Memory B cell (primary cell): ENCODE measurements at regions not wholly inside any gene's neighbourhood (a gene's known extent, or its start where the extent isn't known, plus 50 kb on each side); places are given as distances from the start of the nearest gene placed in this dataset.
"Not testable (repeated sequence)": the region's sequence is repeated elsewhere in the genome, so short reads cannot be mapped to it uniquely, and the experiment has no call there.

ENCODE experiments used
- ATAC-seq: fragments of 150-1000 bp; cut with Tn5 transposase; 2 replicates; pipeline ENCODE4 v1.10.0; 2021; ENCODE audit warnings: low read depth, mild to moderate bottlenecking, moderate library complexity
- DNase-seq, 2 donors: peaks; one replicate each; pipeline ENCODE4 v3.0.0; 2022; ENCODE audit warnings: low spot score in 2 of 2
- H3K27ac Mint-ChIP-seq: one replicate; pipeline ENCODE4 v1.8.0; 2022; ENCODE audit warnings: mild to moderate bottlenecking, moderate library complexity, mixed read lengths
- H3K27me3 Mint-ChIP-seq: one replicate; pipeline ENCODE4 v1.8.0; 2022; ENCODE audit warnings: mixed read lengths
- H3K36me3 Mint-ChIP-seq: one replicate; pipeline ENCODE4 v1.8.0; 2022; ENCODE audit warnings: mild to moderate bottlenecking, mixed read lengths
- H3K4me1 Mint-ChIP-seq: one replicate; pipeline ENCODE4 v1.8.0; 2022; ENCODE audit warnings: mixed read lengths
- H3K4me3 Mint-ChIP-seq: one replicate; pipeline ENCODE4 v1.8.0; 2022; ENCODE audit warnings: mild to moderate bottlenecking, moderate library complexity, mixed read lengths
- H3K9me3 Mint-ChIP-seq: one replicate; pipeline ENCODE4 v1.8.0; 2022; ENCODE audit warnings: mixed read lengths

DNA sequence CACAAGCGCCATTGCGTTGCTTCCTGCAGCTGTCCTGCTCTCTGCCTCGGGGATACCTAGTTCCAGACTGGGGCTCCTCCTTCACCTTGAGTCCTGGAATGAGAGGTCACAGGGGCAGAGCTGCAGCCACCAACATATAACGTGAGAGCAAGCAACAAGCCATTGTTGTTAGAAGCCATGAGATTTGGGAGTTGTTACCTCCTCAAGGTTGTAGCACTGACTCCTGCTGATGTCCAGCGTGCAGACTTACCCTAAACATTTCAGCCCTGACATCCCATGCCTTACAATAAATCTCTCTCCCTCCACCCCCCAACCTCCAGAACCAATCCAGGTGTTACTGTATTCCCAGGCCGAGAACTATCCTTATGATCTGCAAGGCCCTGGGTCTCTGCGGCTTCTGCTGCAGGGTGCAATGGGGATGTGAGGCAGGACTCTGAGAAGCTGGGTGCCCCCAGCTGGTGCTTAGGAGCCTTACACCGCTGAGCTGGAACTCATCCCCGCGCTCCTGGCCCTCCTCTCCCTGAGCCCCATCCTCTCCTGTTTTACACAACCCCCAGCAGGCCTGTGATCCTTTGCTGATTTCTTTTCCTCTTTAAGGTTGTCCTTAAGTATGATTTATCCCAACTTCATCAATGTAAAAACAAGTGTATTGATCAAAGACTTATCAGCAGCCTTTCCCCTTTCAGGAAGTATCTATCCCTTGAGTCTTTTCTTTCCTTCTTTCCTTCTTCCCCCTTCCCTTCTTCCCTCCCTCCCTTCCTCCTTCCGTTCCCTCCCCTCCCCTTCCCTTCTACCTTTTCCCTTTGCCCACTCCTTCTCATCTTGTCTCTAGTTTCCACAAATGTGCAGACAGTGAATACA, 84.2 kb upstream of the ABHD2 start:
- Mint-ChIP-seq H3K4me1 (peaks cover 3% of the 10 kb centered on the region), H3K4me3 (no peak overlapping the region), H3K9me3 (no peaks in the 10 kb centered on the region), H3K27ac (no peak overlapping the region), H3K36me3 (peaks cover 2% of the 10 kb centered on the region), H3K27me3 (peaks cover 15% of the 10 kb centered on the region)
- DNase-seq, result no peak
- no peak for ATAC-seq

DNA sequence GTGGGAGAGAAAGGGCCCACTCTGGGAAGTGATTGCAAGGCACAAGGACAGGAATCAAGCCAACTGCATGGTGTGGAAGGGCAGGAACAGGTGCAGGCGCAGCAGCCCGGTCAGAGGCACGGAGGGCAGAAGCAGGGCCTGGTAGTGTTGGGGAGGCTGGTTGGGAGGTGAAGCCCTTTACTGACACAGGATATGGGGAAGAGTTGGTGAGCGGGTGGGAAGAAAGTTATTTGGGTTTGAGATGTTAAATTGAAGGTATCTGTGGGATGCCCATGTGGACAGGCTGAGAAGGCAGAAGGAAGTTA, 83.6 kb upstream of the ABHD2 start:
- Mint-ChIP-seq H3K36me3 (peaks cover 2% of the 10 kb centered on the region), H3K4me3 (no peak overlapping the region), H3K9me3 (no peaks in the 10 kb centered on the region), H3K27ac (no peak overlapping the region), H3K27me3 (peaks cover 15% of the 10 kb centered on the region), H3K4me1 (peaks cover 3% of the 10 kb centered on the region)
- no peak for ATAC-seq
- DNase-seq, result no peak

DNA sequence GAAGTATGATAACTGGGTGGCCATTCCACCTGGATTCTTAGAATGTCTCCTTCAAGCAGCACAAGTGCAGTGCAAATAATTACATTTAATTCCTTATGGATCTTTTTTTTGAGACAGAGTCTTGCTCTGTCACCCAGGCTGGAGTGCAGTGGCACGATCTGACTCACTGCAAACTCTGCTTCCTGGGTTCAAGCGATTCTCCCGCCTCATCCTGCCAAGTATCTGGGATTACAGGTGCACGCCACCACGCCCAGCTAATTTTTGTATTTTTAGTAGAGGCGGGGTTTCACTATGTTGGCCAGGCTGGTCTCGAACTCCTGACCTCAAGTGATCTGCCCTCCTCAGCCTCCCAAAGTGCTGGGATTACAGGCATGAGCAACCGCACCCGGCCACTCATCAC, 80.7 kb upstream of the ABHD2 start:
- H3K4me1 Mint-ChIP-seq, DNase-seq, H3K27ac Mint-ChIP-seq, H3K4me3 Mint-ChIP-seq, H3K9me3 Mint-ChIP-seq, ATAC-seq, H3K36me3 Mint-ChIP-seq: not testable (repeated sequence)
- peaks cover 17% of the 10 kb centered on the region for H3K27me3 Mint-ChIP-seq

DNA sequence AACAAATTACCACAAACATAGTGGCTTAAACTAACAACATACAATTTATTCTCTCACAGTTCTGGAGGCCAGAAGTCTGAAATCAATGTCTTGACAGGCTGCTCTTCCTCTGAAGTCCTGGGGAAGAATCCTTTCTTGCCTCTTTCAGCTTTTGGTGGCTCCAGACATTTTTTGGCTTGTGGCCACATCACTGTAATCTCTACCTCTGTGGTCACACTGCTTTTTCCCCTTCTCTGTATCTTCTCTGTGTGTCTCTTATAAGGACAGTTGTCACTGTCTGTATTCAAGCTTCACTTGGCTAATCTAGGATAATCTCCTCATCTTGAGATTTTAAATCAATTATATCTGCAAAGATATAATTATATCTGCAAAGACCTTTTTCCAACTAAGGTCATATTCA, 80.3 kb upstream of the ABHD2 start:
- Mint-ChIP-seq H3K27ac (no peak overlapping the region), H3K9me3 (no peaks in the 10 kb centered on the region), H3K27me3 (peaks cover 18% of the 10 kb centered on the region), H3K36me3 (peaks cover 2% of the 10 kb centered on the region), H3K4me3 (no peak overlapping the region), H3K4me1 (no peaks in the 10 kb centered on the region)
- DNase-seq (no peak), ATAC-seq (no peak)

DNA sequence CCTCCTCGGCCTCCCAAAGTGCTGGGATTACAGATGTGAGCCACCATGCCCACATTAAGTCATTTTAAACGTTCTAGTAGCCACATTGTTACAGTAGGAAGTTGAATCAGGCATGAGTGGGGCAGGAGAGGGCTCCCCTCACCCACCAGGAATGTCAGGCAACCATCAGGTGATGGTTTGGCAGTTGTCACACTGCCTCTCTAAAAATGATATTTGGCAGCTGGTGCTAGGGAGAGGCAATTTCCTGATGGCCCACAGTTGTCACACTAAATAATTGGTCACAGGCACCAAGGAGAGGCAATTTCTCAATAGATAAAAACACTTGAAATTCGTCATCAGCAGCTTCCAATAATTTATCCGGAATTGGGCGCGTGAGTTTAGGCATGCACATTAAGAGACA, 79.2 kb upstream of the ABHD2 start:
- Mint-ChIP-seq H3K36me3 (peaks cover 2% of the 10 kb centered on the region), H3K4me3 (no peak overlapping the region), H3K4me1 (no peaks in the 10 kb centered on the region), H3K27me3 (peaks cover 22% of the 10 kb centered on the region), H3K27ac (no peak overlapping the region), H3K9me3 (no peaks in the 10 kb centered on the region)
- no peak for ATAC-seq
- no peak for DNase-seq

DNA sequence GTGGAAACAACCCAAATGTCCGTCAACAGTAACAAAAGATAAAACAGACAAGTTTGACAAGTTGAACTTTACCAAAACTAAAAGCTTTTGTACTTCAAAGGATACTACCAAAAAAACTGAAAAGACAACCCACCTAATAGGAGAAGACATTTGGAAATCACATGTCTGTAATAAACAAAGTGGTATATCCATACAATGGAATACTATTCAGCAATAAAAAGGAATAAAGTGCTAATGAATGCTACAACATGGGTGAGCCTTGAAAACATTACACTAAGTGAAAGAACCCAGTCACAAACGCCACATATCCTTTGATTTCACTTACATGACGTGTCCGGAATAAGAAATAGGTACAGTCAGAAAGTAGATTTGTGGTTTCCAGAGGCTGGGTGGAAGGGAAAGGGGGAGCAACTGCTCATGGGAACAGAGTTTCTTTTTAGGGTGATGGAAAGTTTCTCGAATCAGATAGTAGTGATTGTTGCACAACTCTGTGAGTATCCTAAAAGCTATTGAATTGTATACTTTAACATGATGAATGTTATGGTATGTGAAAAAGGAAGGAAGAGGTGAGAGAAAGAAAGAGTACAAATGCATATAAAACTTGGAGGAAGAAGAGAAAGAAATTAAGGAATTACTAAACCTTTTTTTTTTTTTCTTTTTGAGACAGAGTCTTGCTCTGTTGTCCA, 72.7 kb upstream of the ABHD2 start:
- peaks cover 2% of the 10 kb centered on the region for H3K9me3 Mint-ChIP-seq
- peaks cover 22% of the 10 kb centered on the region for H3K27me3 Mint-ChIP-seq
- no peak for ATAC-seq
- no peak for DNase-seq
- H3K4me1 Mint-ChIP-seq, result peaks cover 5% of the 10 kb centered on the region
- no peak overlapping the region for H3K27ac Mint-ChIP-seq
- peaks cover 2% of the 10 kb centered on the region for H3K36me3 Mint-ChIP-seq
- no peak overlapping the region for H3K4me3 Mint-ChIP-seq

DNA sequence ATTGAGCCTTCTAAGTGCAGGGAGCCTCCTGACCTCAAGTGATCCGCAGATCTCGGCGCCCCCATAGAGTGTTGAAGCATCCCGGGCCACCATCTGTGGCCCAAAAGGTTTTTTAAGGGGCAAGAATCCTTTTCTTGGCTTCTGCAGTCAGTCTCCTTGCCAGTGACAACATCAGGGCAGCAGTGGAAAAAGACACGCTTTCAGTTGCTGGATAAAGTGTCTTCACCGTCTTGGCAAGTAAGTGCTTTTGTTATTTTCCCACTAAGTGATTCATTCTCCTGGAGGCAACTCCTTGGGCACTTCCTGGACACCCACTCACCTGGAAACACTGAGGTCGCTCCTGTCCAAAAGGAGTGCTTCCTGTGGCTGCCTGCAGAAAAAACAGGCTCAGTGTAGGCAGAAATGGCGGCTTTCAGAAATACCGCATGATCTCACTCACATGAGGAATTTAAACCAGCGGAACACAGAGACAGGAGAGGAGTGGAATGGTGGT, 71.7 kb upstream of the ABHD2 start:
- Mint-ChIP-seq H3K27ac (no peak overlapping the region), H3K36me3 (peaks cover 2% of the 10 kb centered on the region), H3K4me1 (peaks cover 5% of the 10 kb centered on the region), H3K4me3 (no peak overlapping the region), H3K9me3 (peaks cover 2% of the 10 kb centered on the region), H3K27me3 (peaks cover 23% of the 10 kb centered on the region)
- no peak for ATAC-seq
- DNase-seq, result no peak

DNA sequence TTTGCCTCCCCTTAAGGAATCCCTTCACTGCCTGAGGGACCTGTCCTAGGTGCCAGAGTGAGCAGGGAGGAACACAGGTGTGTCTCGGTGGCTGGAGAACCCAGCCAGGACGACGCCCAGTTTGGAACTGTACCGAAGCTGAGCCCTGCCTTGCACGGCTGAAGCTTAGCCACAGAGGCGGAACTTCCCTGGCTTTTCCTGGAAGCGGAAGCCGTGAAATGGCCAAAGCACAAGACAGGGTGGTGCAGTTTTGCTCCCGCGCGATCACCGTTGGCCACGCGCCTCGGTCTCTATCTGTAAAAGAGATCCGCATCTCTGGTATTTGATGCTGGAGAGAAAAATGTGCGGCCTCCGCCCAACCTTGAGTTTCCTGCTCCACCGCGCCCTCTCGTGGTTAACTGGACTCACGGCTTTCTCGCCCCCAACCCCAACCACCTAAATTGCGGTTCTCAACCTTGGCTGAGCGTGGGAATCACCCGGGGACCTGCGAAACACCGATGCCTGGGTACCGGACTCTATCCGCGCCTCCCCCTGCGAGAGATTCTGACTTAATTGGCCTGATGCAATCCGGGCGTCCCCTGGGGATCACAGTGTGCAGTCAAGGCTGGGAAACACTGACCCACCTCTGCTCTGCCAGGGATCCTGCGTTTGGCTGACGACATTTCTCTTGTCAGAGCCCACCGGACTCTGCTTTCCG, 70.7 kb upstream of the ABHD2 start:
- H3K9me3 Mint-ChIP-seq, result peaks cover 2% of the 10 kb centered on the region
- DNase-seq (peak; percentile 54 to 65), ATAC-seq (peak; percentile 77)
- H3K4me3 Mint-ChIP-seq, result peak overlapping the region; percentile 46
- H3K27ac Mint-ChIP-seq, result no peak overlapping the region
- H3K27me3 Mint-ChIP-seq, result peaks cover 22% of the 10 kb centered on the region
- peaks cover 2% of the 10 kb centered on the region for H3K36me3 Mint-ChIP-seq
- peaks cover 5% of the 10 kb centered on the region for H3K4me1 Mint-ChIP-seq

DNA sequence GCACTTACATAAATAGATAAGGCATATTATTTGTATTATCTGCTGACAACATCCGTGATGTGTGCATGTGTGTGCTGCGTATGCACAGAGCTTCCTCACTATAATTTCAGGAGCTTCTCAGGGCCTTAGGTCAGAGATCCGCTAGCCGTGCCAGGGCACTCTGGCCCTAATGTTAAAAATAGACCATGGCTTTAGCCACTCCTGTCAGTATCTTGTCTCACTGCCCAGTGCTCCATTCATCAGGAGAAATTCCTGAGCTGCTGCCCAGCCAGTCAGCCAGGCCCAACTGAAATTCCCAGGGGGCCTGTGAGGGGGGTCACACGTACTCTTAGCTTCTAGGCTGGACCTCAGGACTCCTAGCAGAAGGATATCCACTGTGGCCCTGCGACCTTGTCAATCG, 70.0 kb upstream of the ABHD2 start:
- H3K9me3 Mint-ChIP-seq, result peaks cover 2% of the 10 kb centered on the region
- peaks cover 2% of the 10 kb centered on the region for H3K36me3 Mint-ChIP-seq
- no peak overlapping the region for H3K4me3 Mint-ChIP-seq
- H3K27me3 Mint-ChIP-seq, result peaks cover 18% of the 10 kb centered on the region
- H3K4me1 Mint-ChIP-seq, result peaks cover 5% of the 10 kb centered on the region
- H3K27ac Mint-ChIP-seq, result no peak overlapping the region
- no peak for ATAC-seq
- DNase-seq, result no peak

DNA sequence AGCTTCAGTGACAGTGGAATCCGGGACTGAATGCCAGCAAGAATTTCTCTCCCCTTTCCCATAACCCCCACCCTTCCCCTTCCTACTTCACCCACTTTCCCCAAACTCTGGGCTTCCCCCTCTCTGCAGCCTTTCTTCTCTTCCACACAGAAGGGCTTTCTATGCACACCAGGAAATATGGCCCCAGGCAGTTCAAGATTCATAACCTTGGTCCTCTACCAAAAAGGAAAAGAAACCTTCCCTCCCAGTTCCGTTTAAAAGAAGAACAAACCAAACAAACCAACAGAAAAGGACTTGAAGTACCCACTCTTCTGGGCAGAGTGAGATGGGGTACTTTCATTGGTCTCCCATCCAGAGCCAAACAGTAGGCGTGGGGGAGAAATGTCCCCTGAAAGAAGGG, 68.8 kb upstream of the ABHD2 start:
- peaks cover 2% of the 10 kb centered on the region for H3K36me3 Mint-ChIP-seq
- DNase-seq (no peak), ATAC-seq (no peak)
- no peak overlapping the region for H3K27ac Mint-ChIP-seq
- no peak overlapping the region for H3K4me3 Mint-ChIP-seq
- peaks cover 5% of the 10 kb centered on the region for H3K4me1 Mint-ChIP-seq
- peaks cover 16% of the 10 kb centered on the region for H3K27me3 Mint-ChIP-seq
- peaks cover 4% of the 10 kb centered on the region for H3K9me3 Mint-ChIP-seq

DNA sequence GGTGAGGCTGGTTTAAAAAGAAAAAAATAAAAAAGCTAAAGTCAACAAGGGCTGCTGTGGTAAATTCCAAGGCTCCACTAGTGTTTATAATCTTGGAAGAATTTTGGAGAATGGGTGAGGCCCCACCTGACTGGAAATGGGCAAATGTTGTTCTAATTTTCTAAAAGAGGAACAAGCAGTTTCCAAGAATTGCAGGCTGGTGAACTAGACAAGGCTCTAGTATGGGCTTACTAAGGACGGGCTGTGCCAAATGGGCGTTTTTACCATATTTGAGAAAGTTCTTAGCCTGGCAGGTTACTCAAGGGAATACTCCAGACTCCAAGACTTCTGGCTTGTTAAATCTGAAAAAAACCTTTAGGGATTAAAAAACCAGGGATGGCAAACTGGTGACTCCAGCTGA, 67.0 kb upstream of the ABHD2 start:
- H3K9me3 Mint-ChIP-seq, result peaks cover 6% of the 10 kb centered on the region
- no peak overlapping the region for H3K4me3 Mint-ChIP-seq
- no peaks in the 10 kb centered on the region for H3K36me3 Mint-ChIP-seq
- H3K27me3 Mint-ChIP-seq, result peaks cover 8% of the 10 kb centered on the region
- no peak overlapping the region for H3K27ac Mint-ChIP-seq
- H3K4me1 Mint-ChIP-seq, result peaks cover 5% of the 10 kb centered on the region
- ATAC-seq (no peak), DNase-seq (no peak)

DNA sequence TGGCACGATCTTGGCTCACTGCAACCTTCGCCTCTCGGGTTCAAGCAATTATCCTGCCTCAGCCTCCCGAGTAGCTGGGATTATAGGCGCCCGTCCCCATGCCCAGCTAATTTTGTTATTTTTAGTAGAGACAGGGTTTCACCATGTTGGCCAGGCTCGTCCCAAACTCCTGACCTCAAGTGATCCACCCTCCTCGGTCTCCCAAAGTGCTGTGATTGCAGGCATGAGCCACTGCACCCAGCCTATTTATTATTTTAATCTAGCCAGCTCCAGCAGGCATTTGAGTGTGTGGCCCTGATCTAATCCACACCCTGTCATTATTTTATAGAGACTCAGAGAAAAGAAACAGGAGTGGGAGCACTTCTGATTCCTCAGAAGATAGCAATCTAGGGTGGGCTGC, 66.4 kb upstream of the ABHD2 start:
- not testable (repeated sequence) for H3K4me1 Mint-ChIP-seq, H3K27me3 Mint-ChIP-seq

DNA sequence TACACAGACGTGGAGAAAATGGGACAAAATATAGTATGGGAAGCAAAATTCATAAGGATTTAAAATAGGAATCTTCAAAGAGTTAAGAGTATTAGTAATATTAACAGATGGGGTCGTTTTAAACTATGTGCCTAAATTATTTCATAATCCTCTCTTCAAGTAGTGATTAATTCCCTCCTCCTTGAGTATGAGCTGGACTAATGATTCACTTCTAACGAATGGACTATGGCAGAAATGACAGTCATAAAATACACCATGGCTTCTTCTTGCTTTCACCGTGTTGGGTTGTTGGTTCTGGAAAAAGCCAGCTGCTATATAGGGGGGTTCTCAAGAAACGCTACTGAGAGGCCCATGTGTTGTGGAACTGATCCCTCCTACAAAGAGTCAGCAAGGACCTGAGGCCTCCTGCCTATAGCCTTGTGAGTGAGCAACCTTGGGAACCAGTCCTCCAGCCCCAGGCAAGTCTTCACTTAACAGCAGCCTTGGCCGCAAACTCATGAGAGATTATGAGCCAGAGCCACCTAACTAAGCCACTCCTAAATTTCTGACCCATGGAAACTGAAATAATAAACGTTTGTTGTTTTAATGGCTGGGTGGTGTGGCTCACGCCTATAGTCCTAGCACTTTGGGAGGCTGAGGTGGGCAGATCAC, 64.8 kb upstream of the ABHD2 start:
- no peaks in the 10 kb centered on the region for H3K36me3 Mint-ChIP-seq
- H3K4me3 Mint-ChIP-seq, result no peak overlapping the region
- no peak for DNase-seq
- H3K4me1 Mint-ChIP-seq, result no peaks in the 10 kb centered on the region
- H3K27me3 Mint-ChIP-seq, result peaks cover 9% of the 10 kb centered on the region
- ATAC-seq, result no peak
- peaks cover 7% of the 10 kb centered on the region for H3K9me3 Mint-ChIP-seq
- H3K27ac Mint-ChIP-seq, result no peak overlapping the region

More for the DNA sequence above, 66.4 kb upstream of the ABHD2 start:
- not testable (repeated sequence) for H3K36me3 Mint-ChIP-seq, H3K27ac Mint-ChIP-seq, H3K9me3 Mint-ChIP-seq, ATAC-seq, H3K4me3 Mint-ChIP-seq, DNase-seq

DNA sequence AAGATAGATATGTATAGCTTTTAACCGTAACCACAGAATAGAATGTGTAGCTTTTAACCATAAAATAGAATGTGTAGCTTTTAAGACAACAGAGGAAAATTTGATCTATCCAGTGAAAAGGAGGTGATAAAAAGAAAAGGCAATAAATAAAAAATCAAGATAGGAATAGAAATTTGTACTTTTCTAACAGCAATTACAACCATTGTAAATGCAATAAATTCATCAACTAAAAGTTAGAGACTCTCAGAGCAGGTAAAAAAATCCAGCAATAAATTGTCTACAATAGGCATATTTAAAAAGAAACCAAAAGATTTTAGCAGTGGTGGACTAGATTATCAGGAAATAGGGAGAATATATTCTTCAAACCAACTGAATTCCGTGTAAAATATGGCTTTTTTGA, 63.8 kb upstream of the ABHD2 start:
- Mint-ChIP-seq H3K27ac (no peak overlapping the region), H3K4me1 (no peaks in the 10 kb centered on the region), H3K27me3 (peaks cover 9% of the 10 kb centered on the region), H3K4me3 (no peak overlapping the region), H3K36me3 (no peaks in the 10 kb centered on the region), H3K9me3 (peaks cover 7% of the 10 kb centered on the region)
- DNase-seq (no peak), ATAC-seq (no peak)
